GM13977 (cell line): ENCODE measurements at regions not wholly inside any gene's neighbourhood (a gene's known extent, or its start where the extent isn't known, plus 50 kb on each side); places are given as distances from the start of the nearest gene placed in this dataset.

Source experiments
- DNase-seq: peaks from one replicate; pipeline ENCODE4 v3.0.0; 2012; ENCODE audit warnings: low spot score
- CTCF ChIP-seq: IDR thresholded peaks from 2 replicates; pipeline ENCODE4 v1.5.1; 2012; ENCODE audit warnings: mild to moderate bottlenecking, control low read depth; ENCODE audit not compliant: insufficient read depth; ENCODE audit errors: extremely low read depth, missing control alignments
- in situ Hi-C: fragments of 300-500 bp; cut with MboI; formaldehyde crosslinking; loops from one replicate; pipeline ENCODE4 v1.12.0; 2022; ENCODE audit warnings: low sequenced_read_pairs, low pct_unique_long_range_greater_than_20kb, mixed read lengths, inconsistent platforms; ENCODE audit not compliant: unreplicated experiment

DNA sequence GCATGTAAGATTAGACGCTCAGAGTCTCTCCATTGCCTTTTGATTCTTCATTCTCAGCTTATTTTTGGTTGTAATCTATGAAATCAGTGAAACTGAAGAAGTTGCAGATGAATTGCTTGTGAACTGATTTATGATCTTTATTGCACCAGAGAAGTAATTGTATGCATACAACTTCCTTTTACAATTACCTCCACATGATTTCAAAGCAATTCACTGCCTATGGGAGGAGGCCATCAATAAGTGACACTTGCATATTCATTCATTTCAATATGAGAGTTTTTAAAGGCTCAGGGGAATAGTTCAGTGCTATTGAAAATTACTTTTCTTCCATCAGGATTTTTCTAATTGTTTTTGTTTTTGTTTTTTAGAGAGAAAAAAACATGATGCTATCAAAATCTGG lies 222.3 kb downstream of the NKX6-1 start:
- in situ Hi-C loops = no loop called here
- no peak for TF ChIP-seq CTCF
- no peak for DNase-seq

GRCh38 chr4:84269536-84270044 lies 229.5 kb downstream of the NKX6-1 start:
- TF ChIP-seq CTCF = no peak
- DNase-seq = no peak
- in situ Hi-C loops = no loop called here

- DNase-seq = no peak
- in situ Hi-C loops = no loop called here
- no peak for TF ChIP-seq CTCF
These were observed 234.4 kb downstream of the NKX6-1 start for GRCh38 chr4:84264652-84265051.

- TF ChIP-seq CTCF = no peak
- DNase-seq = no peak
- in situ Hi-C loops = no loop called here
These were observed 235.7 kb downstream of the NKX6-1 start for GRCh38 chr4:84263415-84263814.

- in situ Hi-C loops = no loop called here
- DNase-seq = no peak
- no peak for TF ChIP-seq CTCF
These were observed 238.6 kb downstream of the NKX6-1 start for GRCh38 chr4:84260495-84260894.

DNA sequence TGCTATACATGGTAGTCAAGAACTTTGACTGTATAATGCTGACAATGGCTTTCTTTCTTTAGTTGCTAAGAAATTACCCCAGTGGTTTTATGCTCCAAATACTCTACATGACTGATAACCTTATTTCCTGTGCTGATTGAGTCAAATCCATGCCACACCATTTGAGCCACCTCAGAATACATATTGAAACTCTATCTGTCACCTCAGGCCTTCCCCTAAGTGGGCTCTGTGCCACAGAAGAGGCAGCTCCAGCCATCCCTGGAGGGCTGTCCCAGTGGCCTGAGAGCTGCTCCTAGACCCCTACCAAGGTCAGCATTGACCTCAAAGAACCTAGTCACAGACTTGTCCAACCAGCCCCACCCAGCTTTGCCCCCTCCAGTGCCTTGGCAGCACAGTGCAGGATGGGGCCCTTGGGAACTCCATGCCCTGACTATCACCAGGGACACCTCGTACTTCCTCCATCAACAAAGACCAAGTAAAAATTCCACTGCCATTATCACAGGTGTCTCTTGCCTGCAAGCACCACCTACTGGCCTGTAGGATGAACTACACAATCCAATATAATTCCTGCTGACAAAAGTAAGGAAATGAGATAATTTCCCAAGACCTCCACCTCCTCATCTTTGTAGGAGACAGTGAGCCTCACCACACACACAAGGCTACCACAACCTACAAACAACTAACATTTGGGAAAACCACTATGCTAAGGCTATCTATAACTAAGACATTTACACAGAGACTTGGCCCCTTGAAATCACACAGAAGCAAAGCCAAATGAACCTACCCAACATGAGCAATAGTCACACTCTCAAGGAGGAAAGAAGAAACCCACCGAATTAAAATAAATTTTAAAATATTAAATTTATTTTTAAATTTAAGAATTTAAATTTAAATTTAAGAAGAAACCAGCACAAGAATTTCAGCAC lies 239.9 kb downstream of the NKX6-1 start:
- DNase-seq = no peak
- in situ Hi-C loops = no loop called here
- peak; percentile 77 for TF ChIP-seq CTCF

DNA sequence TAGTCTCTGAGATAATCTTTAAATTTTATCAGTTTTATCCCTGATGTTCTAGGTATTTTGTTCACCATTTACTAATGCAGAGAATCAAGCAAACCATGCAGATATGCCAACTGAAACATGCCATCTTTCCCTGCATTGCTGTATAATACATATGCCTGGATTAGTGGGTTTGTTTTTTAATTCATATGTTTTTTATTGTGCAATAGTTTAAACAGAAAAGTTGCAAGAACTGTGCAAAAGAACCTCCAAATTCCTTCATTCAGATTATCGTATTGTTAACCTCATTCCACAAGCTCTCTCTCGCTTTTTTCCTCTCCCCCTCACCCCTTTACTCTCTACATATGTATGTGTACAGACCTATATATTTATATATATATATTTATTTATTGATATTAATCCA lies 244.6 kb downstream of the NKX6-1 start:
- TF ChIP-seq CTCF = no peak
- in situ Hi-C loops = no loop called here
- DNase-seq = no peak
